ENCODE measurements at regions not wholly inside any gene's neighbourhood (a gene's known extent, or its start where the extent isn't known, plus 50 kb on each side); places are given as distances from the start of the nearest gene placed in this dataset.

GRCh38 chr16:11402051-11402744, 56.9 kb downstream of the RMI2 start:
- TF ChIP-seq, protein P1, sequence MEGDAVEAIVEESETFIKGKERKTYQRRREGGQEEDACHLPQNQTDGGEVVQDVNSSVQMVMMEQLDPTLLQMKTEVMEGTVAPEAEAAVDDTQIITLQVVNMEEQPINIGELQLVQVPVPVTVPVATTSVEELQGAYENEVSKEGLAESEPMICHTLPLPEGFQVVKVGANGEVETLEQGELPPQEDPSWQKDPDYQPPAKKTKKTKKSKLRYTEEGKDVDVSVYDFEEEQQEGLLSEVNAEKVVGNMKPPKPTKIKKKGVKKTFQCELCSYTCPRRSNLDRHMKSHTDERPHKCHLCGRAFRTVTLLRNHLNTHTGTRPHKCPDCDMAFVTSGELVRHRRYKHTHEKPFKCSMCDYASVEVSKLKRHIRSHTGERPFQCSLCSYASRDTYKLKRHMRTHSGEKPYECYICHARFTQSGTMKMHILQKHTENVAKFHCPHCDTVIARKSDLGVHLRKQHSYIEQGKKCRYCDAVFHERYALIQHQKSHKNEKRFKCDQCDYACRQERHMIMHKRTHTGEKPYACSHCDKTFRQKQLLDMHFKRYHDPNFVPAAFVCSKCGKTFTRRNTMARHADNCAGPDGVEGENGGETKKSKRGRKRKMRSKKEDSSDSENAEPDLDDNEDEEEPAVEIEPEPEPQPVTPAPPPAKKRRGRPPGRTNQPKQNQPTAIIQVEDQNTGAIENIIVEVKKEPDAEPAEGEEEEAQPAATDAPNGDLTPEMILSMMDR (IDR thresholded peaks at IDR 0.05; ENCODE audit: insufficient read depth, low read depth, low read length) = no peak
- TF ChIP-seq EZH2 (IDR thresholded peaks at IDR 0.05; ENCODE audit: insufficient read depth, low read length) = no peak

Data from astrocyte (in vitro differentiated cells and primary cell).